NCI-H2196 treated with DMSO at 0.1 percent for 48 hours (cell line): ENCODE measurements at regions not wholly inside any gene's neighbourhood (a gene's known extent, or its start where the extent isn't known, plus 50 kb on each side); places are given as distances from the start of the nearest gene placed in this dataset.
A peak's percentile ranks its signal among the peaks of the same experiment; 100 is the strongest.
"Not testable (repeated sequence)": the region's sequence is repeated elsewhere in the genome, so short reads cannot be mapped to it uniquely, and the experiment has no call there.

Experiments used
- DNase-seq: peaks from one replicate; lab custom pipeline; 2025; ENCODE audit not compliant: unreplicated experiment; lab: John Stamatoyannopoulos, UW

DNA sequence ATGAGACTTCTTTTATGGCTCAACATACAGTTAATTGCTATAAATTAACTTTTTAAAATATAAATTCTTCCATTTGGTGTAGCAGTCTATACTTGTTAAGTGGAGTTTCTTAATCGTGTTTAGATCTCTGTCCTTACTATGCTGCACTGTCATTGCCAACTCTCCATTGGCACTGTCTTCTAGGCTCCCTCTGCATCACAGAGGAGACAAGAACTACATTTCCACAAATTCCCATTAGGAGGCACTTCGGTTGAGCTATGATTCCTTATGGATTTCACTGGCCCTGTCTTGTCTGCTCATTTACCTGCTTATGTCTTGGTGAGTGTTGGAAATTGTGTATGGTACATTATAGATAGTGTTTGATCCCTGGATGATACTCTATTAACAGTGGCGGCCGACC, 630.9 kb upstream of the ATXN7L3B start:
- DNase-seq = no peak

DNA sequence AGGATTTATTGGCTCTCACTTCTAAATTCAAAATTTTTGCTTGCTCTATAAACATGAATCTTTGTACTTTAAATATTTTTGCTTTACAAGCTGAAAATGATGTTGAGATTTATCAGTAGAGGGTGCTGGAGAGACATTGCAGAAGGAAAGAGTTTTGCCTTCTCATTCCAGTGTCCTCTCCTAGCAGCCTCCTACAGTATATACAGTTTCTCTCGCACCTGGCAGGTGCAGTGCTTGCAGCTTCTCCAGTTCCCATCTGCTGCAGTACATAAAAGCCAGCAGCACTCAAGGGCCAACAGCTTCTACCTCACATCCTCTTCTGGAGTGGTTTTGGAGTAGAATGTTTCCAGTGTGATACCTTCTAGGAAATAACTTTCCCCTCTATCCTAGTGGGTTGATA, 601.8 kb upstream of the ATXN7L3B start:
- DNase-seq = no peak

GRCh38 chr12:73947326-73948026, 590.2 kb upstream of the ATXN7L3B start:
- no peak for DNase-seq

GRCh38 chr12:73950507-73950906, 587.1 kb upstream of the ATXN7L3B start:
- no peak for DNase-seq

DNA sequence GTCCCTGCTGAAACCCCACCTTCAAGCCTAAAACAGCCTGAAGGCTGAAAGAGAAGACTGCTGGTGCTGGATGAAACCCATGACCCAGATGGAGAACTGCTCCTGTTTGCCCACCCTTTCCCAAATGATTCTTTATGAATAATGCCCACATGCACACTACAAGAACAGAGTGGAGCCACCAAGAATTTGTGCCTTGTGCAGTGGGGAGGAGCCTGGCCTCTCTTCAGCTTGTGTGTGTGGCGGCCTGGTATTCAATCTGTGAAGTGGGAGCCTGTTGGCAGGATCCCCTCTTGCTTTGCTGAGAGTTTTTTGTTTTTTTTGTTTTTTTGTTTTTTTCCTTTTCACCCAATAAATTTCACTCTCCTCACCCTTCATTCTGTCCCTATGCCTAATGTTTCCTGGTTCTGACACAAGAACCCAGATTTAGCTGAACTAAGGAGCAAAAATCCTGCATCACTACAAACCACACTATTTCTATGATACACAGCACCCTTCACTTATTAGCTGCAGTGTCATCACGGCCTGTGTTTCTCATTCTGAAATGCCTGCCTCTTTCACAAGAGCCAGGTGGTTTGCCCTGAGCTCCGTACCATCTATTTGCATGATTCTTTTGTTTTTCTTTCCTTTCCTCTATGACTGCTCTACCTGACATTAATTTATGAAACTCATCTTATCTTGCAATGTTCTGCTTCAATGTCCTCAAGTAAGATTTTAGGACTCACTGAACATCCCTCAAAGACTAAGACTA, 585.5 kb upstream of the ATXN7L3B start:
- DNase-seq = no peak

DNA sequence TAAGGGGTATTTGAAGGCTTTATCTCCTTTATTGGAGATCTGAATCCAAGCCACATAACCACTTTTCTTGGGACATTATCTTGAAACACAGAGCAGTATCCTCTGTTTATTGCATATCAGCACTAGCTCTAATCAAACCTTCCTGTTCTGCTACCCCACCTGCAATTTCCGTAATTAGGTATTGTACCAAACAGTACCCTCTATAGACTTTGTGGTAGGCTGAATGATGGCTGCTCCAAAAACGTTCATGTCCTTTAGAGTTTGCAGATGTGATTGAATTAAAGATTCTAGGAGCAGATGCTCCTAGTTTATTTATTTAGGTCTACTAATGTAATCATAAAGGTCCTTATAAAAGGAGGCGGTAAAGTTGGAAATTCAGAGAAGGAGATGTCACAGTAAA, 573.0 kb upstream of the ATXN7L3B start:
- DNase-seq = no peak

DNA sequence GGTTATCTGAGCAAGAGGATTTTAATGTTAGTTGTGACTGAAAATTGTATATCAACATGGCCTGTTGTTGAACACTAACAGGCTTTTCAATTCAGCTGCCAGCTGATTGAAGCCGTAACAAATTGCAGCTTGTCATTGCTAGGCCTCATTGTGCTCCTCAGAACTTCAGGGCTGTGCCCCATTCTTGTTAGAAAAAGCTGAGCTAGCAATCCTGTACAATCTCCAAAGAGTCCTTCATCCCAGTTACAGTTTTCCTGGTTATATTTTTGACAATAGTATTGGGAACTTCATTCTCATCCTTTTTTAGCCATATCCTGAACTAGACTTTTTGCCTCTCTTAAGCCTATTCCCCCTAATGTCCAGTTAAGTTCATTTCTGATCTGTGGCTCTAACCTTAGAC, 564.1 kb upstream of the ATXN7L3B start:
- DNase-seq = no peak

GRCh38 chr12:73984552-73984951, 553.1 kb upstream of the ATXN7L3B start:
- DNase-seq = no peak

GRCh38 chr12:73991138-73991537, 546.5 kb upstream of the ATXN7L3B start:
- no peak for DNase-seq

DNA sequence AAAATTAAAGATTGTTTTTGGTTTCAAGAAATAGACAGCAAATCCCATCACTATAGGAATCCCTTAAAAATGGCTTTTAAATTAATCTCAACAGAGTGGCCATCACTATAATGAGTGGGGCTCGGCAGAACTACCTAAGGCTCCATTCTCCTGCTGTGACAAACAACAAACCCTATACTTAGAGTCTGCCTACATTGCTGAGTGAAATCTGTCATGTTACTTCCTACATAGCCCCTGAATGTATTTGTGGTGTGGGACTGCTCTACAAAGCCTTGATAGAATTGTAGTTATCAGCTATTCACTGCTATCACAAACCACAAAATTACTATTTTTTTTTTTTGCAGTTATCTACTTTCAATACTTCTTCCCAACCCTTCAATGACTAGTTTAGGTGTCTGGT, 538.7 kb upstream of the ATXN7L3B start:
- DNase-seq = no peak

- no peak for DNase-seq
These were observed 522.5 kb upstream of the ATXN7L3B start for GRCh38 chr12:74015118-74015517.

DNA sequence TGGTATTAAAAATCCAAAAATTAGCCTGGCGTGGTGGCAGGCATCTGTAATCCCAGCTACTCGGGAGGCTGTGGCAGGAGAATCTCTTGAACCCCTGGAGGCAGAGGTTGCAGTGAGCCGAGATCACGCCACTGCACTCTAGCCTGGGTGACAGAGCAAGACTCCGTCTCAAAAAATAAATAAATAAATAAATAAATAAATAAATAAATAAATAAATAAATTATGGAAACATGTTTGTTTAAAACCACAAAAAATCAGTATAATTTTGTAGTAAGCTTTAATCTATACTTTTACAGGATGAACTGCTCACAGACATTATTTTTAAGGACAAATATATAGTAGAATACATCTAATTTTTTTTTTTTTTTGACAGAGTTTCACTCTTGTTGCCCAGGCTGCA, 521.3 kb upstream of the ATXN7L3B start:
- DNase-seq = not testable (repeated sequence)

GRCh38 chr12:74018849-74019248, 518.8 kb upstream of the ATXN7L3B start:
- DNase-seq = no peak

DNA sequence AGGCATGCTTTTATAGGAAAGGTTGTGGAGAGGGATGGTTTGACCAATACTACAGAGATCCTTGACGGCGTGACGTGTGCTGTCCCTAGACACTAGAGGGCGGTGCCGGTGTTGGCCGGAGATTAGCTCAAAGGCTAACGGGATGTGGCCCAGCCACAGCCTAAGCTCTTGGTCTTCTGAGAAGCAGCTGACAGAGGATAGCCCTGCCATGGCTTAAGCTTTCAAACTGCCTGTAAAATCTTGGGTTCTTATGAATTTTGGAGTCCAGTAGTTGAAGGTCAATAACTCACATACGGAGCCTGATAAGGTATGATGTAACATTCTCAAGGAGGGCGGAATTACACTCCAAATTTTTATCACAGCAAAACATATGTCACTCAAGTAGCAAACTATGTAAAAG, 515.7 kb upstream of the ATXN7L3B start:
- DNase-seq = peak; percentile 6

GRCh38 chr12:74031045-74031444, 506.6 kb upstream of the ATXN7L3B start:
- no peak for DNase-seq

DNA sequence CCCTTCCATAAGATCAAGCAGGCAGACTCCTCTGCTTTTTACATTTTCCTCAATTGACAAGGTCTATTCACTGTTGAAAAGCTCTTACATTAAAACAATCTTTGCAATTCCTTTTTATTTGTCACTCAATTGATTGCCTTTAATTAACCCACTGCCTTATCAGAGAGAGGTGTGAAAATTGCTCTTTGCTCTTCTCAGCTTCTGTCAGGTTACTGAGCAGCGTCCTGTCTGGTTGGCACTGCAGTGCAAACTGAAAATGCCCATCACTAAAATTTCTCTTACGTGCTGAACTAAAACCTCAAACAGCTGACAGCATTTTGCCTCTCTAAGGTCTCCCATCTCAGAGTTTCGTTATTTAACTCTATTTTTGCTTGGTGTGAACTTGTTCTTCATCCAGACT, 504.1 kb upstream of the ATXN7L3B start:
- no peak for DNase-seq

GRCh38 chr12:74039138-74039537, 498.5 kb upstream of the ATXN7L3B start:
- not testable (repeated sequence) for DNase-seq

GRCh38 chr12:74043343-74043742, 494.3 kb upstream of the ATXN7L3B start:
- no peak for DNase-seq

DNA sequence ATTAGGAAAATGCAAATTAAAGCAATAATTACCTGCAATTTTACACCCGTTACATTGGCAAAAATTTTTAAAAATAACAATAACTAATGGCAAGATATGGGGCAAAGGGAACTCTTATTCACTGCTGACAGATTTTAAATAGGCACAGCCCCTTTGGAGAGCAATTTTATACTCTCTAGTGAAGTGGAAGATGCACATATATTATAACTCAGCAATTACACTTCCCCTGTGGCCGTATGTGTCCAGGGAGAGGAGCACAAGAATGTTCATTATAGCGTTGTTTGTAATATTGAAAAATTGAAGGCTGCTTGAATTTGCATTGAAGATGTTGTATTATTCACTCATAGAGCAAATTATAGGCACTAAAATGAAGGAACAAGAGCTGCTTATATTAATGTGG, 488.3 kb upstream of the ATXN7L3B start:
- no peak for DNase-seq

GRCh38 chr12:74051848-74052247, 485.8 kb upstream of the ATXN7L3B start:
- DNase-seq = no peak

DNA sequence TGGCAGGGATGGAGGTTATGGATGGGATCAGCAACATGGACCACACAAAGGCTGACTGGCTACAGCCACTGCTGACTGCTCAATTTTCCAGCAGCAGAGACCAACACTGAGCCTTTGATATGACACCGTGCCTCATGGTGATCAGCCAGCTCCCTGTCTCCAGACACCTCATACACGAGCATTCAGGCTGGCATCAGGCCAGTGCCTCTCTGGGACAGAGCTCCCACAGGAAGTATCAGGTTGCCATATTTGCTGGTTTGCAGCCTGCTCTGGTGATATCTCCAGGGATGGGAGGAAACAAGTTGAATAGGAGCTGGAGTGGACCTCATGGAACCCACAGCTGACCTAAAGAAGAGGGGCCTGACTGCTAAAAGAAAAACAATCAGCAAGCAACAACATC, 471.2 kb upstream of the ATXN7L3B start:
- DNase-seq = no peak

GRCh38 chr12:74071182-74071581, 466.5 kb upstream of the ATXN7L3B start:
- no peak for DNase-seq

DNA sequence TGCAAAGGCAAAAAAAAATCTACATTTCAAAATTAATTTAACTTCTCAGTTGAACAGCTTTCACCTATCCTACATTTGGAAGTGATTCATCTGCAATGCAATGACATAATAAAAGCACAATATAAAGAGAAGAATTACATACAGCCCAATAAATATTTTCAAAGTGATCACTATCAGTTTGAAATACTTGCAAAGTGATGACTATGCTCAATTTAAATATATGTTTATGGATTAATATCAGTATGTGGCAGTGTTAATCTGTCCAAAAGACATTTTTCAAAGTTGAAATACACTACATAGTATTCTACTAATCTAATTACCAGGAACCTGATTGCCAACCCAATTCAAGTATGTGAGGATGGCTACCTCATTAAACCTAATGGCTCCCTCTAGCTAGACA, 460.7 kb upstream of the ATXN7L3B start:
- DNase-seq = no peak
